Kidney (tissue), 13 donors: ENCODE measurements at regions not wholly inside any gene's neighbourhood (a gene's known extent, or its start where the extent isn't known, plus 50 kb on each side); places are given as distances from the start of the nearest gene placed in this dataset.

ENCODE experiments used
- DNase-seq, 5 donors: peaks; one replicate each; pipeline ENCODE4 v3.0.0-alpha.2; 2013 to 2020
- FAIRE-seq: peaks from 2 replicates; lab custom pipeline; 2012; peaks lifted over from hg19 to GRCh38; lab: Jason Lieb, UNC
- H3K27ac ChIP-seq, 2 donors: one replicate each; pipeline ENCODE4 v1.7.0; 2013; ENCODE audit warnings: low read depth in 2 of 2, low read length in 2 of 2, inconsistent platforms in 1 of 2
- H3K27me3 ChIP-seq: one replicate; pipeline ENCODE4 v1.7.1; 2013; ENCODE audit warnings: low read length, inconsistent platforms; ENCODE audit not compliant: control insufficient read depth, insufficient read depth
- H3K36me3 ChIP-seq, 3 donors: one replicate each; pipeline versions ENCODE4 v1.7.0 to v1.7.1; 2013; ENCODE audit warnings: low read length in 3 of 3, control low read depth in 1 of 3, inconsistent platforms in 1 of 3; ENCODE audit not compliant: insufficient read depth in 3 of 3, control insufficient read depth in 2 of 3
- H3K4me1 ChIP-seq, 3 donors: one replicate each; pipeline versions ENCODE4 v1.7.0 to v1.7.1; 2013; ENCODE audit warnings: low read length in 3 of 3, inconsistent platforms in 1 of 3, low read depth in 1 of 3; ENCODE audit not compliant: control insufficient read depth in 2 of 3, insufficient read depth in 2 of 3
- H3K4me3 ChIP-seq, 3 donors: one replicate each; pipeline versions ENCODE4 v1.7.0 to v1.8.1; 2013; ENCODE audit warnings: low read length in 3 of 3, control low read depth in 1 of 3, inconsistent platforms in 1 of 3
- H3K9ac ChIP-seq, 3 donors: one replicate each; pipeline versions ENCODE4 v1.7.0 to v1.7.1; 2013; ENCODE audit warnings: low read length in 3 of 3, control low read depth in 1 of 3, inconsistent platforms in 1 of 3
- H3K9me3 ChIP-seq, 3 donors: one replicate each; pipeline versions ENCODE4 v1.7.0 to v1.7.1; 2013; ENCODE audit warnings: low read length in 3 of 3, control low read depth in 1 of 3, inconsistent platforms in 1 of 3; ENCODE audit not compliant: control insufficient read depth in 2 of 3, insufficient read depth in 1 of 3
- intact Hi-C: fragments of 100-400 bp; cut with DNase I; formaldehyde crosslinking; loops from one replicate; pipeline ENCODE4 v1.11.1; 2022
- TF ChIP-seq, protein P1 (sequence below): IDR thresholded peaks from 3 replicates; pipeline ENCODE4 v1.5.1; 2012; ENCODE audit warnings: mild to moderate bottlenecking, moderate library complexity, borderline replicate concordance; ENCODE audit not compliant: insufficient read depth; ENCODE audit errors: extremely low read depth
- donor health status: control.
- donor health status: control.
- donor health status: control.
- donor health status: control.
- donor health status: control.
- donor health status: DM: yes; HTN: yes; CAD: no.
- donor health status: Normal renal cell carcinoma (clear cell type).

DNA sequence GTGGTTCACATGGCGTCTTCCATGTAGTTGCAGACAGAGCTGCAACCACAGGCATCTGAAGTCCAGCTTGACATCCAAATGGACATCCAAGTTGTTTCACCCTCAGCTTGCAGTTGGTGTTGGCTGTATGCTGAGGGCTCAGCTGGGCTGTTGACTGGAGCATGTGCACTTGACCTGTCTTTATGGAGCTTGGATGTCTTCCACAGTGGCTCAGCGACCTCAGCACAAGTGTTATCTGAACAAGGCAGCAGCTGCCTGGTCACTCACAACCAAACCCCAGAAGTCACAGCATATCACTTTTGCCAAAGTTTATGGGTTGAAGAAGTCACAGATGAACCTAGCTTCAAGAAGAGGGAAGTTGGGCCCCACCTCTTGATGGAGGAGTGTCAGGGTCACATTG lies 92.9 kb downstream of the TPRA1 start:
- intact Hi-C loops, result no loop called here
- TF ChIP-seq, protein P1, sequence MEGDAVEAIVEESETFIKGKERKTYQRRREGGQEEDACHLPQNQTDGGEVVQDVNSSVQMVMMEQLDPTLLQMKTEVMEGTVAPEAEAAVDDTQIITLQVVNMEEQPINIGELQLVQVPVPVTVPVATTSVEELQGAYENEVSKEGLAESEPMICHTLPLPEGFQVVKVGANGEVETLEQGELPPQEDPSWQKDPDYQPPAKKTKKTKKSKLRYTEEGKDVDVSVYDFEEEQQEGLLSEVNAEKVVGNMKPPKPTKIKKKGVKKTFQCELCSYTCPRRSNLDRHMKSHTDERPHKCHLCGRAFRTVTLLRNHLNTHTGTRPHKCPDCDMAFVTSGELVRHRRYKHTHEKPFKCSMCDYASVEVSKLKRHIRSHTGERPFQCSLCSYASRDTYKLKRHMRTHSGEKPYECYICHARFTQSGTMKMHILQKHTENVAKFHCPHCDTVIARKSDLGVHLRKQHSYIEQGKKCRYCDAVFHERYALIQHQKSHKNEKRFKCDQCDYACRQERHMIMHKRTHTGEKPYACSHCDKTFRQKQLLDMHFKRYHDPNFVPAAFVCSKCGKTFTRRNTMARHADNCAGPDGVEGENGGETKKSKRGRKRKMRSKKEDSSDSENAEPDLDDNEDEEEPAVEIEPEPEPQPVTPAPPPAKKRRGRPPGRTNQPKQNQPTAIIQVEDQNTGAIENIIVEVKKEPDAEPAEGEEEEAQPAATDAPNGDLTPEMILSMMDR, result no peak
- DNase-seq, result no peak

DNA sequence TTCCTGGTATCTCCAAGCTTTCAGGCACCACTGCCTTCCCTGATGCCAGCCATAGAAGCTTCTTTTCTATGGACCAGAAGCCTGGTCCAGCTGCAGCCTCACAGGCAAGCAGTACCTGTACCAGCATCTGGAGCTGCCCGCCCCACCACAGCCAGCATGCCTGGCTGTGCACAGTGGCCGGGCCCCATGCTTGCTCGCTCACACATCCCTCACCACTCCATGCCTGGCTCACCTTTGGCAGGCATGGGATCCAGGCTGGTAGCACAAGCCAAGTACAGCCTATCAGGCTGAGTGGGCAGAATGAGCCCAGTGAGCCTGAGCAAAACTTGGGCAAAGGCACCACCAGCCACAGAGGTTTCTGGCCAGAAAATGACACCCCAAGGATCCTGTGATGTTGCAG lies 93.4 kb downstream of the TPRA1 start:
- FAIRE-seq (no peak), DNase-seq (no peak)
- Histone ChIP-seq H3K9ac (no peak overlapping the region), H3K27ac (no peak overlapping the region), H3K36me3 (no peaks in the 10 kb centered on the region), H3K27me3 (no peaks in the 10 kb centered on the region), H3K4me1 (no peaks in the 10 kb centered on the region), H3K4me3 (no peak overlapping the region), H3K9me3 (peaks cover 0 to 5% (median 5%) of the 10 kb centered on the region in 3 donors)
- intact Hi-C loops, result no loop called here
- TF ChIP-seq, protein P1, result no peak

More for the DNA sequence above, 92.9 kb downstream of the TPRA1 start:
- H3K4me1 ChIP-seq, result no peaks in the 10 kb centered on the region
- peaks cover 0 to 6% (median 5%) of the 10 kb centered on the region in 3 donors for H3K9me3 ChIP-seq
- H3K27ac ChIP-seq, result no peak overlapping the region
- H3K4me3 ChIP-seq, result no peak overlapping the region
- H3K9ac ChIP-seq, result no peak overlapping the region
- no peaks in the 10 kb centered on the region for H3K36me3 ChIP-seq
- no peaks in the 10 kb centered on the region for H3K27me3 ChIP-seq
- FAIRE-seq, result no peak

DNA sequence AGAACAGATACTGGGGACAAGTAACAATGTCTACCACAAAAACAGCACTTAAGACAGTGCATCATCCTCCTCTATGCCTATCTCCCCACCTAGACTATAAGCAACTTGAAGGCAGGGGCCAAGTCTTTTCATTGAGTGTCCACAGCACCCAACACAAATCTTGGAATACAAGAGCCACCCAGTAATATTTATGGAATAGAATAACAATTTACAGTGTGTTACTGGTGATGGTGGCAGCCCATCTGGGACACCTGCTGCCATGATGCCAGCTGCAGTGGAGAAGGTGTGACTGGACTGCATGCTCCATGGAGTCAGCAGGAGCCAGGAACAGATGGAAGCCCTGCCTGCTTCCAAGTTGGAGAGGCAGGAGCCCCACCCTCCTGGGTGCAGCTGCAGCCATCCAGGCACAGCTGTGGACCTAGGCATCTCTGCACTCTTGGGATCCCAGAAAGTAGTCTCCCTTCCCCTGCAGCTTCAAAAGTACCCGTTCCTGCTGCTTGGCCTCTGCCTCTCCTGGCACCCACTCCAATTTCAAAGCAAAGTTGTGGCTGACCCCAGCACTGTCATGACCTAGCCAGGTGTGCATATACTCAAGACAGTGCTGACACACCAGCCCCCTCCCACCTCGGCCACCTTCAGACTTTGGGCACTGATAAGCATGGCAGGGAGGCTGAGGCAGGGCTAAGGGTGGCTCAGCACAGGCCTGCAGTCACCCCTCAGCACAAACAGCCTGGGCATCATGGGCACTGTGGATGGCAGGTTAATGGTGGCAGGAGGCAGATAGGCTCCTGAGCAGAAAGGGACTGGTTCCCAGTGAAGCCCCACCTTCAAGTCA lies 94.5 kb downstream of the TPRA1 start:
- Histone ChIP-seq H3K4me3 (no peak overlapping the region), H3K27me3 (no peaks in the 10 kb centered on the region), H3K9me3 (peaks cover 0 to 5% (median 4%) of the 10 kb centered on the region in 3 donors), H3K27ac (no peak overlapping the region), H3K9ac (no peak overlapping the region), H3K36me3 (no peaks in the 10 kb centered on the region), H3K4me1 (no peaks in the 10 kb centered on the region)
- intact Hi-C loops, result no loop called here
- DNase-seq (no peak), FAIRE-seq (no peak)
- TF ChIP-seq, protein P1, result no peak
